ENCODE measurements at regions not wholly inside any gene's neighbourhood (a gene's known extent, or its start where the extent isn't known, plus 50 kb on each side); places are given as distances from the start of the nearest gene placed in this dataset.

DNA sequence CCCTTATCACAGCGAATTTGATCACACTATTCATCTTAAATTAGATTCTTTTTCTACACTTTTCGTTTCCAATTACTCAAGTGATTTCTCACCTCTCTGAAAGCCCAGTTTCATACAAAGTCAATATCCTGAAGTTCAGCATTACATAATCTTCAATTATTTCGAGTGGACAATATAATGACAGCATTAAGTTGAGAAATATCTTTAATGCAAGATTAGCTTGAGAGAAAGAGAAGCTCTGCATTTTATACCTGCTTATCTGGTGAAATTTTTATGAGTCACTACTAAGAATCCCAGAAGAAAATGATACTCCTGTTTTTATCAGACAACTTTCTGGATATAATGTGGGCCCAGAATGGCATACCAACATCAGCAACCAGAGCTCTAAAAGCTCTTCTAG, 509.6 kb downstream of the KCNJ2 start:
- TF ChIP-seq, protein P1, sequence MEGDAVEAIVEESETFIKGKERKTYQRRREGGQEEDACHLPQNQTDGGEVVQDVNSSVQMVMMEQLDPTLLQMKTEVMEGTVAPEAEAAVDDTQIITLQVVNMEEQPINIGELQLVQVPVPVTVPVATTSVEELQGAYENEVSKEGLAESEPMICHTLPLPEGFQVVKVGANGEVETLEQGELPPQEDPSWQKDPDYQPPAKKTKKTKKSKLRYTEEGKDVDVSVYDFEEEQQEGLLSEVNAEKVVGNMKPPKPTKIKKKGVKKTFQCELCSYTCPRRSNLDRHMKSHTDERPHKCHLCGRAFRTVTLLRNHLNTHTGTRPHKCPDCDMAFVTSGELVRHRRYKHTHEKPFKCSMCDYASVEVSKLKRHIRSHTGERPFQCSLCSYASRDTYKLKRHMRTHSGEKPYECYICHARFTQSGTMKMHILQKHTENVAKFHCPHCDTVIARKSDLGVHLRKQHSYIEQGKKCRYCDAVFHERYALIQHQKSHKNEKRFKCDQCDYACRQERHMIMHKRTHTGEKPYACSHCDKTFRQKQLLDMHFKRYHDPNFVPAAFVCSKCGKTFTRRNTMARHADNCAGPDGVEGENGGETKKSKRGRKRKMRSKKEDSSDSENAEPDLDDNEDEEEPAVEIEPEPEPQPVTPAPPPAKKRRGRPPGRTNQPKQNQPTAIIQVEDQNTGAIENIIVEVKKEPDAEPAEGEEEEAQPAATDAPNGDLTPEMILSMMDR (conservative IDR thresholded peaks at IDR 0.05; ENCODE audit: low read depth in 2 of 2), result no peak
- no peak for TF ChIP-seq EZH2 (IDR thresholded peaks at IDR 0.05; ENCODE audit: low read depth, unreplicated experiment)
- no peak for TF ChIP-seq POLR2AphosphoS5 (IDR thresholded peaks at IDR 0.05; ENCODE audit: low read depth)
- TF ChIP-seq, protein P2, sequence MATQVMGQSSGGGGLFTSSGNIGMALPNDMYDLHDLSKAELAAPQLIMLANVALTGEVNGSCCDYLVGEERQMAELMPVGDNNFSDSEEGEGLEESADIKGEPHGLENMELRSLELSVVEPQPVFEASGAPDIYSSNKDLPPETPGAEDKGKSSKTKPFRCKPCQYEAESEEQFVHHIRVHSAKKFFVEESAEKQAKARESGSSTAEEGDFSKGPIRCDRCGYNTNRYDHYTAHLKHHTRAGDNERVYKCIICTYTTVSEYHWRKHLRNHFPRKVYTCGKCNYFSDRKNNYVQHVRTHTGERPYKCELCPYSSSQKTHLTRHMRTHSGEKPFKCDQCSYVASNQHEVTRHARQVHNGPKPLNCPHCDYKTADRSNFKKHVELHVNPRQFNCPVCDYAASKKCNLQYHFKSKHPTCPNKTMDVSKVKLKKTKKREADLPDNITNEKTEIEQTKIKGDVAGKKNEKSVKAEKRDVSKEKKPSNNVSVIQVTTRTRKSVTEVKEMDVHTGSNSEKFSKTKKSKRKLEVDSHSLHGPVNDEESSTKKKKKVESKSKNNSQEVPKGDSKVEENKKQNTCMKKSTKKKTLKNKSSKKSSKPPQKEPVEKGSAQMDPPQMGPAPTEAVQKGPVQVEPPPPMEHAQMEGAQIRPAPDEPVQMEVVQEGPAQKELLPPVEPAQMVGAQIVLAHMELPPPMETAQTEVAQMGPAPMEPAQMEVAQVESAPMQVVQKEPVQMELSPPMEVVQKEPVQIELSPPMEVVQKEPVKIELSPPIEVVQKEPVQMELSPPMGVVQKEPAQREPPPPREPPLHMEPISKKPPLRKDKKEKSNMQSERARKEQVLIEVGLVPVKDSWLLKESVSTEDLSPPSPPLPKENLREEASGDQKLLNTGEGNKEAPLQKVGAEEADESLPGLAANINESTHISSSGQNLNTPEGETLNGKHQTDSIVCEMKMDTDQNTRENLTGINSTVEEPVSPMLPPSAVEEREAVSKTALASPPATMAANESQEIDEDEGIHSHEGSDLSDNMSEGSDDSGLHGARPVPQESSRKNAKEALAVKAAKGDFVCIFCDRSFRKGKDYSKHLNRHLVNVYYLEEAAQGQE (IDR thresholded peaks at IDR 0.05; ENCODE audit: unreplicated experiment), result no peak
- TF ChIP-seq EZH2phosphoT487 (IDR thresholded peaks at IDR 0.05; ENCODE audit: unreplicated experiment), result no peak
- no peak for TF ChIP-seq JUNB (IDR thresholded peaks at IDR 0.05; ENCODE audit: unreplicated experiment)
- TF ChIP-seq CREB1 (CRISPR knock-in tag; IDR thresholded peaks at IDR 0.05; ENCODE audit: low read depth), result no peak

All from GM23338 (cell line).